SU-DHL-6 (cell line): ENCODE measurements at regions not wholly inside any gene's neighbourhood (a gene's known extent, or its start where the extent isn't known, plus 50 kb on each side); places are given as distances from the start of the nearest gene placed in this dataset.

Experiments
- EZH2phosphoT487 ChIP-seq: fragments of 200-600 bp; sonication (generic), shearing (Covaris generic); conservative IDR thresholded peaks from 2 replicates; pipeline ENCODE4 v1.6.1; 2018; ENCODE audit warnings: mild to moderate bottlenecking, antibody characterized with exemption, low read length, moderate library complexity, mixed read lengths
- TF ChIP-seq, protein P1 (sequence below): fragments of 200-600 bp; sonication (generic); IDR thresholded peaks from one replicate; pipeline ENCODE4 v1.5.1; 2017; ENCODE audit warnings: antibody characterized with exemption, mild to moderate bottlenecking, low read length, moderate library complexity; ENCODE audit not compliant: insufficient read depth, poor library complexity, severe bottlenecking

DNA sequence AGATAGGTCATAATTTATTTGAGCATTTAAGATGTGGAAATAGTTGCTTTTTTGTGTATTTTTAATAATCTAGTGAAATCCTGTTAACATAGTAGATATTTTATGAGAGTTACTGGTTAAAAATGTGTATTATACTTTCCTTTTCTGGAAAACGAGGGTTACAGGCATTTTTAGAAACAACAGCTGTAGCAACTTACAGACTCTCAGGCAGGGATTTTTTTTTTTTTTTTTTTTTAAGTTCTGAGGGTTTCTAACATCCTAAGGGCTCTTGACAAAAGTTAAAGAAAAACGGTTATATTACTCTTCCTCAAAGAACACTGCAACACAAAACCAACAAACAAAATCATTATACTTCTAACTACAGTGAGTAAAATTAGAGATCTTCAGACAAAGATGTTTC, 205.9 kb downstream of the ACKR3 start:
- TF ChIP-seq, protein P1, sequence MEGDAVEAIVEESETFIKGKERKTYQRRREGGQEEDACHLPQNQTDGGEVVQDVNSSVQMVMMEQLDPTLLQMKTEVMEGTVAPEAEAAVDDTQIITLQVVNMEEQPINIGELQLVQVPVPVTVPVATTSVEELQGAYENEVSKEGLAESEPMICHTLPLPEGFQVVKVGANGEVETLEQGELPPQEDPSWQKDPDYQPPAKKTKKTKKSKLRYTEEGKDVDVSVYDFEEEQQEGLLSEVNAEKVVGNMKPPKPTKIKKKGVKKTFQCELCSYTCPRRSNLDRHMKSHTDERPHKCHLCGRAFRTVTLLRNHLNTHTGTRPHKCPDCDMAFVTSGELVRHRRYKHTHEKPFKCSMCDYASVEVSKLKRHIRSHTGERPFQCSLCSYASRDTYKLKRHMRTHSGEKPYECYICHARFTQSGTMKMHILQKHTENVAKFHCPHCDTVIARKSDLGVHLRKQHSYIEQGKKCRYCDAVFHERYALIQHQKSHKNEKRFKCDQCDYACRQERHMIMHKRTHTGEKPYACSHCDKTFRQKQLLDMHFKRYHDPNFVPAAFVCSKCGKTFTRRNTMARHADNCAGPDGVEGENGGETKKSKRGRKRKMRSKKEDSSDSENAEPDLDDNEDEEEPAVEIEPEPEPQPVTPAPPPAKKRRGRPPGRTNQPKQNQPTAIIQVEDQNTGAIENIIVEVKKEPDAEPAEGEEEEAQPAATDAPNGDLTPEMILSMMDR: no peak
- TF ChIP-seq EZH2phosphoT487: no peak
